H1 (cell line): ENCODE measurements at regions not wholly inside any gene's neighbourhood (a gene's known extent, or its start where the extent isn't known, plus 50 kb on each side); places are given as distances from the start of the nearest gene placed in this dataset.
"Not testable (repeated sequence)": the region's sequence is repeated elsewhere in the genome, so short reads cannot be mapped to it uniquely, and the experiment has no call there.

ENCODE experiments used
- CTCF ChIA-PET: fragments of 300-600 bp; sonication (Branson Sonifier 250); formaldehyde crosslinking; loops from one replicate; lab custom pipeline; 2021; ENCODE audit not compliant: partially characterized antibody; lab: Charles Lee
- POLR2A ChIA-PET: fragments of 300-600 bp; sonication (Branson Sonifier 250); formaldehyde crosslinking; loops from one replicate; lab custom pipeline; 2021; ENCODE audit warnings: inconsistent platforms; ENCODE audit not compliant: partially characterized antibody; lab: Charles Lee
- DNase-seq, 2 experiments: peaks; one replicate each; pipeline versions ENCODE4 v3.0.0 to v3.0.0-alpha.2; 2010 to 2022; ENCODE audit warnings: low spot score in 2 of 2, low read depth in 1 of 2, mixed read lengths in 1 of 2
- FAIRE-seq: peaks from 2 replicates; lab custom pipeline; 2011; peaks lifted over from hg19 to GRCh38; lab: Jason Lieb, UNC
- H2AFZ ChIP-seq: 2 replicates; pipeline ENCODE4 v1.8.1; 2012; ENCODE audit warnings: low read length, inconsistent platforms
- H2AK5ac ChIP-seq: 2 replicates; pipeline ENCODE4 v1.6.1; 2013; ENCODE audit warnings: low read depth, low read length
- H2BK120ac ChIP-seq: replicated peaks from 2 replicates; pipeline ENCODE3; 2013; ENCODE audit warnings: low read depth, low read length, inconsistent platforms
- H2BK12ac ChIP-seq: 2 replicates; pipeline ENCODE4 v1.6.1; 2013; ENCODE audit warnings: low read depth, low read length
- H2BK15ac ChIP-seq: 2 replicates; pipeline ENCODE4 v1.6.1; 2013; ENCODE audit warnings: low read length
- H2BK20ac ChIP-seq: 2 replicates; pipeline ENCODE4 v1.6.1; 2013; ENCODE audit warnings: low read length
- H2BK5ac ChIP-seq: 2 replicates; pipeline ENCODE4 v1.6.1; 2013; ENCODE audit warnings: low read depth, low read length
- H3K14ac ChIP-seq: 2 replicates; pipeline ENCODE4 v1.6.1; 2013; ENCODE audit warnings: inconsistent platforms; ENCODE audit not compliant: insufficient read length
- H3K18ac ChIP-seq: 2 replicates; pipeline ENCODE4 v1.6.1; 2013; ENCODE audit warnings: low read length; ENCODE audit errors: extremely low read depth
- H3K23ac ChIP-seq: 2 replicates; pipeline ENCODE4 v1.6.1; 2013; ENCODE audit warnings: inconsistent platforms; ENCODE audit not compliant: insufficient read length
- H3K23me2 ChIP-seq: 2 replicates; pipeline ENCODE4 v1.6.1; 2013; ENCODE audit warnings: low read depth, low read length
- H3K27ac ChIP-seq: 2 replicates; pipeline ENCODE4 v1.6.1; 2011; ENCODE audit warnings: low read depth, low read length, inconsistent platforms
- H3K27me3 ChIP-seq, 4 experiments: replicated peaks in 1 of 4; 1 replicate in 1 of 4; 2 replicates in 3 of 4; pipeline versions ENCODE4 v1.6.1 to v1.8.1; 2011 to 2013; ENCODE audit warnings: low read length in 3 of 4, mild to moderate bottlenecking in 3 of 4, inconsistent platforms in 2 of 4, mixed read lengths in 2 of 4, moderate library complexity in 1 of 4; ENCODE audit not compliant: control insufficient read depth in 3 of 4, insufficient read depth in 3 of 4; ENCODE audit errors: extremely low read depth in 1 of 4
- H3K36me3 ChIP-seq, 4 experiments: 2 replicates each; pipeline versions ENCODE4 v1.6.1 to v1.8.1; 2011 to 2013; ENCODE audit warnings: mild to moderate bottlenecking in 4 of 4, low read length in 3 of 4, moderate library complexity in 2 of 4, control low read depth in 1 of 4, inconsistent platforms in 1 of 4; ENCODE audit not compliant: insufficient read depth in 4 of 4, control insufficient read depth in 2 of 4
- H3K4ac ChIP-seq: replicated peaks from 2 replicates; pipeline ENCODE3; 2013; ENCODE audit warnings: low read length, low read depth, mixed read lengths, inconsistent platforms; ENCODE audit not compliant: insufficient read length
- H3K4me1 ChIP-seq, 4 experiments: replicated peaks in 1 of 4; 1 replicate in 1 of 4; 2 replicates in 3 of 4; pipeline versions ENCODE4 v1.6.1 to v1.8.1; 2011 to 2013; ENCODE audit warnings: low read length in 3 of 4, inconsistent platforms in 2 of 4, mixed read lengths in 1 of 4; ENCODE audit not compliant: insufficient read depth in 4 of 4, control insufficient read depth in 3 of 4
- H3K4me2 ChIP-seq, 2 experiments: 2 replicates each; pipeline versions ENCODE4 v1.6.1 to v1.8.1; 2011 to 2013; ENCODE audit warnings: low read depth in 2 of 2, low read length in 2 of 2, control low read depth in 1 of 2, inconsistent platforms in 1 of 2, mild to moderate bottlenecking in 1 of 2; ENCODE audit not compliant: insufficient read depth in 1 of 2
- H3K4me3 ChIP-seq, 4 experiments: fragments of 200-600, 300-600 bp in 1 of 4; sonication (generic), shearing (Covaris generic), sonication (Bioruptor Twin) in 1 of 4; 2 replicates each; pipeline versions ENCODE4 v1.5.1 to v1.8.1; 2011 to 2016; ENCODE audit warnings: low read length in 4 of 4, low read depth in 3 of 4, control low read depth in 2 of 4, inconsistent platforms in 2 of 4, mild to moderate bottlenecking in 2 of 4, mixed read lengths in 1 of 4, moderate library complexity in 1 of 4; ENCODE audit not compliant: insufficient read depth in 2 of 4; ENCODE audit errors: extremely low read depth in 1 of 4
- H3K56ac ChIP-seq: replicated peaks from 2 replicates; pipeline ENCODE3; 2013; ENCODE audit warnings: low read depth, mild to moderate bottlenecking, mixed read lengths, low read length, inconsistent platforms; ENCODE audit not compliant: insufficient read length
- H3K79me1 ChIP-seq: 2 replicates; pipeline ENCODE4 v1.6.1; 2013; ENCODE audit warnings: low read depth, low read length, control low read depth
- H3K79me2 ChIP-seq, 2 experiments: 2 replicates each; pipeline versions ENCODE4 v1.6.1 to v1.8.1; 2012 to 2013; ENCODE audit warnings: low read length in 2 of 2, mild to moderate bottlenecking in 2 of 2, inconsistent platforms in 1 of 2; ENCODE audit not compliant: insufficient read depth in 2 of 2, control insufficient read depth in 1 of 2
- H3K9ac ChIP-seq, 4 experiments: replicated peaks in 1 of 4; 1 replicate in 1 of 4; 2 replicates in 3 of 4; pipeline versions ENCODE4 v1.6.1 to v1.8.1; 2011 to 2013; ENCODE audit warnings: low read depth in 3 of 4, low read length in 3 of 4, control low read depth in 2 of 4, mild to moderate bottlenecking in 2 of 4, moderate library complexity in 2 of 4, inconsistent platforms in 1 of 4; ENCODE audit errors: extremely low read depth in 1 of 4
- H3K9me3 ChIP-seq, 2 experiments: 2 replicates each; pipeline versions ENCODE4 v1.6.1 to v1.8.1; 2012 to 2013; ENCODE audit warnings: mild to moderate bottlenecking in 2 of 2, moderate library complexity in 2 of 2, control low read depth in 1 of 2, inconsistent platforms in 1 of 2, low read depth in 1 of 2, low read length in 1 of 2, mixed read lengths in 1 of 2; ENCODE audit not compliant: insufficient read depth in 2 of 2
- H4K20me1 ChIP-seq, 2 experiments: replicated peaks in 1 of 2; 2 replicates each; pipeline versions ENCODE3 to v1.8.1; 2011 to 2013; ENCODE audit warnings: inconsistent platforms in 2 of 2, low read length in 2 of 2, mild to moderate bottlenecking in 1 of 2; ENCODE audit not compliant: insufficient read depth in 2 of 2, control insufficient read depth in 1 of 2
- H4K5ac ChIP-seq: 2 replicates; pipeline ENCODE4 v1.6.1; 2013; ENCODE audit warnings: low read length, low read depth, mixed read lengths, inconsistent platforms; ENCODE audit not compliant: insufficient read length
- H4K8ac ChIP-seq: 2 replicates; pipeline ENCODE4 v1.8.0; 2013; ENCODE audit warnings: mild to moderate bottlenecking, moderate library complexity, low read length, inconsistent platforms; ENCODE audit not compliant: insufficient read depth; ENCODE audit errors: extremely low read depth
- H4K91ac ChIP-seq: replicated peaks from 2 replicates; pipeline ENCODE3; 2013; ENCODE audit warnings: low read length, mixed read lengths, inconsistent platforms; ENCODE audit not compliant: insufficient read length
- WGBS, 2 experiments: shearing (Covaris generic) in 1 of 2; methylation state at CpG; one replicate each; pipeline versions ENCODE4 v1.1.6 to v1.1.7; 2013 to 2015; ENCODE audit warnings: low lambda C conversion rate in 2 of 2, mixed read lengths in 2 of 2, inconsistent platforms in 1 of 2, low coverage in 1 of 2, missing lambda C conversion rate in 1 of 2; ENCODE audit not compliant: insufficient replicate concordance in 2 of 2, insufficient coverage in 1 of 2, insufficient read length in 1 of 2; ENCODE audit errors: extremely low coverage in 1 of 2, missing lambda C conversion rate in 1 of 2; 5-methylcytosine and 5-hydroxymethylcytosine counted together

- CTCF ChIA-PET: interaction anchor here (1.3 to 1.4 kb wide), 2 partner anchors 14 to 109 kb away, joined by 3 to 5 read pairs; no protein-coding TSS in a partner anchor
Observed at GRCh38 chr13:38472411-38472810, 122.8 kb downstream of the UFM1 start.

More at GRCh38 chr13:38472411-38472810, 122.8 kb downstream of the UFM1 start:
- H3K4me3 ChIP-seq, H2BK12ac ChIP-seq, H3K79me2 ChIP-seq, H2BK5ac ChIP-seq, H2BK20ac ChIP-seq, H3K27ac ChIP-seq, H3K18ac ChIP-seq, H3K4ac ChIP-seq, H2BK120ac ChIP-seq, H3K23me2 ChIP-seq, H2BK15ac ChIP-seq, H4K5ac ChIP-seq, H3K9ac ChIP-seq, FAIRE-seq, H3K9me3 ChIP-seq, H4K20me1 ChIP-seq, H3K27me3 ChIP-seq, H2AK5ac ChIP-seq, DNase-seq, H3K23ac ChIP-seq, H3K36me3 ChIP-seq, POLR2A ChIA-PET, H3K79me1 ChIP-seq, H3K4me2 ChIP-seq, H3K4me1 ChIP-seq, H2AFZ ChIP-seq, H3K56ac ChIP-seq, H4K91ac ChIP-seq, H3K14ac ChIP-seq, H4K8ac ChIP-seq: not testable (repeated sequence)
- WGBS, 2 experiments: 92% methylated on average over 29 of the region's 34 CpGs; no CpG with 5 or more reads in 1 of the 2 experiments
